ENCODE measurements at regions not wholly inside any gene's neighbourhood (a gene's known extent, or its start where the extent isn't known, plus 50 kb on each side); places are given as distances from the start of the nearest gene placed in this dataset.

DNA sequence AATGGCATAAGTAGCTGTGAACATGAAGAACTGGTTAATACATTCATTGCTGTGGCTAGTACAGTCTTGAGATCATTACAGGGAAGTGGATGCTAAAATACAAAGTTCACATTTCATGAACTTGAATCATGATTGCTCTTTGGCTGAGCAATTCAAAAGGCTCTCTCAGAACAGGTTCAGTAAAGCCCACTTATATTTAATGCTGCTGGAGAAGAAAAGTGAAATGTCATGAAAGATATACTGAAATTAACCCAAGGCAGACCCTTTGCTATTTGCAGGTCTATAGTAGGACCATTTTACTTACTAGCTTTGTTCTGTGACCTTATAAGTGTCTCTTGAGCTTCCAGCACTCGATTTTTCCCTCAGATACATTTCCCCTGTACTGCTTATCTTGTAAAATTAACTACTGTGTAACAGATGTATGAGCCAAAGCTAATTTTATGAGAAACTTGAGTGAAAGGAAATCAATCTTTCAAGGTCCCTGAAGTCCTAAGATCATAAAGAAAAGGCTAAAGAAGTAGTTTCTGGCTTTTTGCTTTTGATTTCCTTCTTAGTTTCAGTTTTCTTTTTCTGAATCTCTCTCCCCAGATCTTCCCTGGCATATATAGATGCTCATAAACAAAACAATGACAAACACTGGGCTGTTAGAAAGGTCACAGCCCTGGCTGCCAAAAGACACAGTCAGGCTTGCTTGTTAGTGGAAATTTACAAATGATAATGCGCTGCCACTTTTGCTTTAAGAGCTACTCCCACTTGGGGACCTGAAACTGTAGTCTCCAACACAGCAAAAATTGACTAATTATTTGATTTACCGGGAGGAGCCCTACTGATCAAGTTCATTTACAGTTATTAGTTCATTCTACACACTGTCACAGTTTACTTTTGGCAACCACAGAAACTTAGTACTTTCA is 132.7 kb upstream of the XPO1 start:
- peak overlapping the region; percentile 73 for H3K27ac Mint-ChIP-seq
- H3K36me3 Mint-ChIP-seq (ENCODE audit: low read depth), result peaks cover 5% of the 10 kb centered on the region
- Histone ChIP-seq H3K4me1 (ENCODE audit: insufficient read depth, low read length) (peaks cover 3% of the 10 kb centered on the region), H3K4me3 (ENCODE audit: low read length) (peak overlapping the region; percentile 29), H3K36me3 (ENCODE audit: insufficient read depth, low read length) (no peaks in the 10 kb centered on the region), H3K27ac (ENCODE audit: low read depth in 1 of 2, low read length in 2 of 2) (peak overlapping the region in 1 of 2 donors; percentile 53), H3K9me3 (ENCODE audit: control insufficient read depth in 1 of 2, insufficient read depth in 1 of 2, low read length in 2 of 2) (peaks cover 0 to 18% of the 10 kb centered on the region in 2 experiments), H3K27me3 (ENCODE audit: control insufficient read depth in 1 of 2, insufficient read depth in 2 of 2, low read length in 2 of 2) (no peaks in the 10 kb centered on the region)
- peak overlapping the region; percentile 55 for H3K4me3 Mint-ChIP-seq
- TF ChIP-seq, protein P1, sequence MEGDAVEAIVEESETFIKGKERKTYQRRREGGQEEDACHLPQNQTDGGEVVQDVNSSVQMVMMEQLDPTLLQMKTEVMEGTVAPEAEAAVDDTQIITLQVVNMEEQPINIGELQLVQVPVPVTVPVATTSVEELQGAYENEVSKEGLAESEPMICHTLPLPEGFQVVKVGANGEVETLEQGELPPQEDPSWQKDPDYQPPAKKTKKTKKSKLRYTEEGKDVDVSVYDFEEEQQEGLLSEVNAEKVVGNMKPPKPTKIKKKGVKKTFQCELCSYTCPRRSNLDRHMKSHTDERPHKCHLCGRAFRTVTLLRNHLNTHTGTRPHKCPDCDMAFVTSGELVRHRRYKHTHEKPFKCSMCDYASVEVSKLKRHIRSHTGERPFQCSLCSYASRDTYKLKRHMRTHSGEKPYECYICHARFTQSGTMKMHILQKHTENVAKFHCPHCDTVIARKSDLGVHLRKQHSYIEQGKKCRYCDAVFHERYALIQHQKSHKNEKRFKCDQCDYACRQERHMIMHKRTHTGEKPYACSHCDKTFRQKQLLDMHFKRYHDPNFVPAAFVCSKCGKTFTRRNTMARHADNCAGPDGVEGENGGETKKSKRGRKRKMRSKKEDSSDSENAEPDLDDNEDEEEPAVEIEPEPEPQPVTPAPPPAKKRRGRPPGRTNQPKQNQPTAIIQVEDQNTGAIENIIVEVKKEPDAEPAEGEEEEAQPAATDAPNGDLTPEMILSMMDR (IDR thresholded peaks at IDR 0.05), result no peak
- CTCF ChIA-PET, result no interaction called here
- DNase-seq, result peak in 4 of 14 experiments; percentile 18 to 47 (median 18)
- peaks cover 11% of the 10 kb centered on the region for H3K9me3 Mint-ChIP-seq
- H3K4me1 Mint-ChIP-seq (ENCODE audit: low read depth), result peaks cover 17% of the 10 kb centered on the region
- intact Hi-C loops (cut with DNase I, micrococcal nuclease), result no loop called here
- POLR2A ChIA-PET, result interaction anchor here (0.6 to 1.0 kb wide), 3 partner anchors 93 to 303 kb away, joined by 3 to 4 read pairs (median 4); partner anchors contain the start of gene XPO1
- no peaks in the 10 kb centered on the region for H3K27me3 Mint-ChIP-seq
- no peak for ATAC-seq (ENCODE audit: poor library complexity)

DNA sequence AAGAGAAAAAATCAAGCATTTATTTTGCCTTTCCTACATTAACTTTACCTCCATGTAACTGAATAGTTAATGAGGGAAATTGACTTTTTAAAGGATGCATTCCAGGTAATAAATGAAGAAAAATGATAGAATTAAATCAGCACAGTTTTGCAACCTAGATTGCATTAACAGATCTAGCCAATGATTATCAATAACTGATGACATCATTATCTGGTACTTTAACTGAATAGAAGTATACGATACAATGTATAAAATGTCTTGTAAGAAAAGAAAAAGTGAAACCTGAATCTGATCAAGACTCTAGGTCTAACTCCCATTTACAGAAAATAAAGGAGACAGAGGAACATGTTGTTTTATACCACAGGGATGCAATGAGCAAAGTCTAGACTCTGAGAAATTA is 126.0 kb upstream of the XPO1 start:
- TF ChIP-seq, protein P1 (IDR thresholded peaks at IDR 0.05), result no peak
- Histone ChIP-seq H3K27me3 (ENCODE audit: control insufficient read depth in 1 of 2, insufficient read depth in 2 of 2, low read length in 2 of 2) (no peaks in the 10 kb centered on the region), H3K36me3 (ENCODE audit: insufficient read depth, low read length) (no peaks in the 10 kb centered on the region), H3K27ac (ENCODE audit: low read depth in 1 of 2, low read length in 2 of 2) (no peak overlapping the region), H3K4me3 (ENCODE audit: low read length) (no peak overlapping the region), H3K9me3 (ENCODE audit: control insufficient read depth in 1 of 2, insufficient read depth in 1 of 2, low read length in 2 of 2) (no peaks in the 10 kb centered on the region), H3K4me1 (ENCODE audit: insufficient read depth, low read length) (no peaks in the 10 kb centered on the region)
- POLR2A ChIA-PET, result no interaction called here
- no peak for DNase-seq
- CTCF ChIA-PET, result no interaction called here
- no peaks in the 10 kb centered on the region for H3K9me3 Mint-ChIP-seq
- H3K4me1 Mint-ChIP-seq (ENCODE audit: low read depth), result no peaks in the 10 kb centered on the region
- no peaks in the 10 kb centered on the region for H3K36me3 Mint-ChIP-seq (ENCODE audit: low read depth)
- no peak overlapping the region for H3K4me3 Mint-ChIP-seq
- no peaks in the 10 kb centered on the region for H3K27me3 Mint-ChIP-seq
- no peak for ATAC-seq (ENCODE audit: poor library complexity)
- intact Hi-C loops (cut with DNase I, micrococcal nuclease), result no loop called here
- H3K27ac Mint-ChIP-seq, result no peak overlapping the region

- no peak overlapping the region for H3K27ac Mint-ChIP-seq
- no peaks in the 10 kb centered on the region for H3K9me3 Mint-ChIP-seq
- Histone ChIP-seq H3K9me3 (ENCODE audit: control insufficient read depth in 1 of 2, insufficient read depth in 1 of 2, low read length in 2 of 2) (no peaks in the 10 kb centered on the region), H3K27me3 (ENCODE audit: control insufficient read depth in 1 of 2, insufficient read depth in 2 of 2, low read length in 2 of 2) (no peaks in the 10 kb centered on the region), H3K36me3 (ENCODE audit: insufficient read depth, low read length) (no peaks in the 10 kb centered on the region), H3K4me3 (ENCODE audit: low read length) (no peak overlapping the region), H3K27ac (ENCODE audit: low read depth in 1 of 2, low read length in 2 of 2) (no peak overlapping the region), H3K4me1 (ENCODE audit: insufficient read depth, low read length) (no peaks in the 10 kb centered on the region)
- CTCF ChIA-PET, result no interaction called here
- H3K27me3 Mint-ChIP-seq, result no peaks in the 10 kb centered on the region
- no peaks in the 10 kb centered on the region for H3K36me3 Mint-ChIP-seq (ENCODE audit: low read depth)
- H3K4me3 Mint-ChIP-seq, result no peak overlapping the region
- POLR2A ChIA-PET, result no interaction called here
- TF ChIP-seq, protein P1 (IDR thresholded peaks at IDR 0.05), result no peak
- no peaks in the 10 kb centered on the region for H3K4me1 Mint-ChIP-seq (ENCODE audit: low read depth)
- ATAC-seq (ENCODE audit: poor library complexity), result no peak
- intact Hi-C loops (cut with DNase I, micrococcal nuclease), result no loop called here
- peak in 3 of 14 experiments; percentile 10 to 63 (median 17) for DNase-seq
Observed at GRCh38 chr2:61662990-61663389, 124.8 kb upstream of the XPO1 start.
